ENCODE measurements at regions not wholly inside any gene's neighbourhood (a gene's known extent, or its start where the extent isn't known, plus 50 kb on each side); places are given as distances from the start of the nearest gene placed in this dataset.

GRCh38 chr1:163706915-163707314 is 385.2 kb downstream of the NUF2 start:
- no peak overlapping the region for H3T11ph ChIP-seq (ENCODE audit: low read length)
- H3K4me3 Mint-ChIP-seq: no peak overlapping the region
- TF ChIP-seq CTCF (conservative IDR thresholded peaks at IDR 0.05): no peak
- H2BK12ac ChIP-seq (ENCODE audit: insufficient read length, low read depth, low read length): no peak overlapping the region
- no peaks in the 10 kb centered on the region for H3K27me3 ChIP-seq (ENCODE audit: insufficient read depth, low read length)
- H2BK5ac ChIP-seq (ENCODE audit: insufficient read length, low read length): no peak overlapping the region
- no peak for DNase-seq
- no peaks in the 10 kb centered on the region for H3K79me1 ChIP-seq (ENCODE audit: insufficient read depth, low read depth, low read length, poor library complexity, severe bottlenecking)
- no peak overlapping the region for H4K8ac ChIP-seq (replicated peaks; ENCODE audit: insufficient read length, low read depth, low read length)
- no peak overlapping the region for H3K14ac ChIP-seq (ENCODE audit: insufficient read depth, low read length)
- H3K4me1 Mint-ChIP-seq: no peaks in the 10 kb centered on the region
- H2AK5ac ChIP-seq (ENCODE audit: insufficient read length, low read length): no peak overlapping the region
- H4K5ac ChIP-seq (ENCODE audit: insufficient read length, low read depth, low read length): no peak overlapping the region
- H2AFZ ChIP-seq (ENCODE audit: low read length): no peak overlapping the region
- H3K23me2 ChIP-seq (ENCODE audit: insufficient read length, low read depth, low read length, poor library complexity, severe bottlenecking): no peaks in the 10 kb centered on the region
- H3K23ac ChIP-seq (ENCODE audit: insufficient read length, low read depth, low read length): no peak overlapping the region
- no peak overlapping the region for H2BK120ac ChIP-seq (ENCODE audit: low read depth, low read length, poor library complexity, severe bottlenecking)
- H3K4me2 ChIP-seq (ENCODE audit: insufficient read depth, insufficient read length, low read length): no peak overlapping the region
- H3K4ac ChIP-seq (ENCODE audit: low read depth, low read length): no peak overlapping the region
- H2BK20ac ChIP-seq (ENCODE audit: low read depth, low read length, poor library complexity, severe bottlenecking): no peak overlapping the region
- H3K27ac Mint-ChIP-seq: no peak overlapping the region
- peaks cover 0 to 2% of the 10 kb centered on the region in 2 experiments; a peak in 1 of 5 replicates for H3K9me3 Mint-ChIP-seq
- H3K27me3 Mint-ChIP-seq (ENCODE audit: low read depth): no peaks in the 10 kb centered on the region
- H3K36me3 Mint-ChIP-seq (ENCODE audit: insufficient read depth in 1 of 3, low read depth in 3 of 3): peaks cover 0 to 3% (median 0%) of the 10 kb centered on the region in 3 experiments; a peak in 1 of 7 replicates
- WGBS (ENCODE audit: extremely low coverage, insufficient read length, low lambda C conversion rate): no CpG with 5 or more reads among the region's 1 CpG
- no peak overlapping the region for H3K56ac ChIP-seq (ENCODE audit: insufficient read length, low read depth, low read length)
- no peaks in the 10 kb centered on the region for H3K4me1 ChIP-seq (ENCODE audit: insufficient read depth, low read length)
- no peak overlapping the region for H3K9ac ChIP-seq (ENCODE audit: extremely low read depth, insufficient read length, low read length)
- H3K18ac ChIP-seq (ENCODE audit: insufficient read length, low read depth, low read length): no peak overlapping the region
- H3K27ac ChIP-seq (ENCODE audit: insufficient read length, low read depth, low read length): no peak overlapping the region
- no peak overlapping the region for H4K91ac ChIP-seq (ENCODE audit: insufficient read length, low read depth, low read length)
- no peak overlapping the region for H2BK15ac ChIP-seq (ENCODE audit: low read depth, low read length)
- H3K79me2 ChIP-seq (ENCODE audit: insufficient read depth, low read length): no peaks in the 10 kb centered on the region
- H3K9me3 ChIP-seq (ENCODE audit: control insufficient read depth, low read depth, low read length): no peaks in the 10 kb centered on the region
- H4K20me1 ChIP-seq (ENCODE audit: control insufficient read depth, insufficient read depth, insufficient read length): no peaks in the 10 kb centered on the region
